OCI-LY1 (cell line): ENCODE measurements at regions not wholly inside any gene's neighbourhood (a gene's known extent, or its start where the extent isn't known, plus 50 kb on each side); places are given as distances from the start of the nearest gene placed in this dataset.

Experiments used
- H2AFZ ChIP-seq: fragments of 200-600 bp; sonication (generic), shearing (Covaris generic); 2 replicates; pipeline ENCODE4 v1.6.0; 2014; ENCODE audit warnings: antibody characterized with exemption, mild to moderate bottlenecking, low read length
- H3F3A ChIP-seq: fragments of 200-600 bp; sonication (generic), shearing (Covaris generic); 2 replicates; pipeline ENCODE4 v1.6.0; 2014; ENCODE audit warnings: mild to moderate bottlenecking, antibody characterized with exemption, low read length, moderate library complexity; ENCODE audit not compliant: insufficient read depth
- H3K27ac ChIP-seq: fragments of 200-600 bp; sonication (generic); 2 replicates; pipeline ENCODE4 v1.5.1; 2014; ENCODE audit warnings: low read length, mixed run types, mild to moderate bottlenecking, low read depth; ENCODE audit not compliant: poor library complexity, severe bottlenecking
- H3K27me3 ChIP-seq: fragments of 200-600 bp; sonication (generic); 2 replicates; pipeline ENCODE4 v1.6.0; 2014; ENCODE audit warnings: antibody characterized with exemption, mild to moderate bottlenecking, low read length, moderate library complexity; ENCODE audit not compliant: insufficient read depth
- H3K36me3 ChIP-seq: fragments of 200-600 bp; sonication (generic); 2 replicates; pipeline ENCODE4 v1.6.1; 2014; ENCODE audit warnings: mild to moderate bottlenecking, antibody characterized with exemption, low read length, moderate library complexity, mixed read lengths; ENCODE audit not compliant: insufficient read depth
- H3K4me1 ChIP-seq: fragments of 200-600 bp; sonication (generic); 2 replicates; pipeline ENCODE4 v1.5.1; 2014; ENCODE audit warnings: mild to moderate bottlenecking, low read length, moderate library complexity; ENCODE audit not compliant: insufficient read depth, severe bottlenecking
- H3K4me2 ChIP-seq: fragments of 200-600 bp; sonication (generic), shearing (Covaris generic); 2 replicates; pipeline ENCODE4 v1.6.1; 2014; ENCODE audit warnings: low read length
- H3K4me3 ChIP-seq: fragments of 200-600 bp; sonication (generic); 2 replicates; pipeline ENCODE4 v1.5.1; 2014; ENCODE audit warnings: low read length, low read depth, mild to moderate bottlenecking, mixed read lengths; ENCODE audit not compliant: poor library complexity, severe bottlenecking
- H3K79me2 ChIP-seq: fragments of 200-600 bp; shearing (Covaris generic); 2 replicates; pipeline ENCODE4 v1.6.1; 2016; ENCODE audit warnings: mixed run types, low read length, mixed read lengths; ENCODE audit not compliant: insufficient read depth
- H3K9ac ChIP-seq: fragments of 200-600 bp; sonication (generic), shearing (Covaris generic); 2 replicates; pipeline ENCODE4 v1.6.1; 2014; ENCODE audit warnings: mild to moderate bottlenecking, low read length, mixed read lengths
- H3K9me2 ChIP-seq: fragments of 200-600 bp; sonication (generic), shearing (Covaris generic); 2 replicates; pipeline ENCODE4 v1.6.1; 2014; ENCODE audit warnings: low read depth, mild to moderate bottlenecking, low read length, mixed read lengths
- H3K9me3 ChIP-seq: fragments of 200-600 bp; shearing (Covaris generic); 2 replicates; pipeline ENCODE4 v1.6.1; 2014; ENCODE audit warnings: low read length, mixed read lengths
- H4K20me1 ChIP-seq: fragments of 200-600 bp; sonication (generic), shearing (Covaris generic); 2 replicates; pipeline ENCODE4 v1.6.0; 2016; ENCODE audit warnings: mild to moderate bottlenecking, low read length; ENCODE audit not compliant: insufficient read depth
- EZH2 ChIP-seq: fragments of 200-600 bp; sonication (generic), shearing (Covaris generic); IDR thresholded peaks from 2 replicates; pipeline ENCODE4 v1.8.0; 2017; ENCODE audit warnings: borderline replicate concordance, mixed run types, mild to moderate bottlenecking, antibody characterized with exemption, low read length, moderate library complexity, mixed read lengths
- TF ChIP-seq, protein P1 (sequence below): fragments of 200-600 bp; sonication (generic), shearing (Covaris generic); IDR thresholded peaks from 2 replicates; pipeline ENCODE4 v1.5.1; 2017; ENCODE audit warnings: mild to moderate bottlenecking, antibody characterized with exemption, low read length, moderate library complexity, mixed read lengths

- no peak for TF ChIP-seq EZH2
- TF ChIP-seq, protein P1, sequence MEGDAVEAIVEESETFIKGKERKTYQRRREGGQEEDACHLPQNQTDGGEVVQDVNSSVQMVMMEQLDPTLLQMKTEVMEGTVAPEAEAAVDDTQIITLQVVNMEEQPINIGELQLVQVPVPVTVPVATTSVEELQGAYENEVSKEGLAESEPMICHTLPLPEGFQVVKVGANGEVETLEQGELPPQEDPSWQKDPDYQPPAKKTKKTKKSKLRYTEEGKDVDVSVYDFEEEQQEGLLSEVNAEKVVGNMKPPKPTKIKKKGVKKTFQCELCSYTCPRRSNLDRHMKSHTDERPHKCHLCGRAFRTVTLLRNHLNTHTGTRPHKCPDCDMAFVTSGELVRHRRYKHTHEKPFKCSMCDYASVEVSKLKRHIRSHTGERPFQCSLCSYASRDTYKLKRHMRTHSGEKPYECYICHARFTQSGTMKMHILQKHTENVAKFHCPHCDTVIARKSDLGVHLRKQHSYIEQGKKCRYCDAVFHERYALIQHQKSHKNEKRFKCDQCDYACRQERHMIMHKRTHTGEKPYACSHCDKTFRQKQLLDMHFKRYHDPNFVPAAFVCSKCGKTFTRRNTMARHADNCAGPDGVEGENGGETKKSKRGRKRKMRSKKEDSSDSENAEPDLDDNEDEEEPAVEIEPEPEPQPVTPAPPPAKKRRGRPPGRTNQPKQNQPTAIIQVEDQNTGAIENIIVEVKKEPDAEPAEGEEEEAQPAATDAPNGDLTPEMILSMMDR: no peak
- H3K9ac ChIP-seq: no peak overlapping the region
- H3K79me2 ChIP-seq: no peaks in the 10 kb centered on the region
- H3K36me3 ChIP-seq: no peaks in the 10 kb centered on the region
- no peak overlapping the region for H2AFZ ChIP-seq
- no peaks in the 10 kb centered on the region for H3F3A ChIP-seq
- no peaks in the 10 kb centered on the region for H4K20me1 ChIP-seq
- no peaks in the 10 kb centered on the region for H3K4me1 ChIP-seq
- no peak overlapping the region for H3K4me2 ChIP-seq
- no peaks in the 10 kb centered on the region for H3K9me2 ChIP-seq
- H3K27me3 ChIP-seq: no peaks in the 10 kb centered on the region
- no peaks in the 10 kb centered on the region for H3K9me3 ChIP-seq
- no peak overlapping the region for H3K27ac ChIP-seq
- H3K4me3 ChIP-seq: no peak overlapping the region
These were observed 353.2 kb downstream of the METTL4 start for GRCh38 chr18:2218101-2218500.

GRCh38 chr18:2219706-2220105 lies 351.6 kb downstream of the METTL4 start:
- H3K9ac ChIP-seq: no peak overlapping the region
- H3K4me3 ChIP-seq: no peak overlapping the region
- no peak for TF ChIP-seq EZH2
- TF ChIP-seq, protein P1: no peak
- no peaks in the 10 kb centered on the region for H3K36me3 ChIP-seq
- H2AFZ ChIP-seq: no peak overlapping the region
- no peak overlapping the region for H3K27ac ChIP-seq
- H3K79me2 ChIP-seq: no peaks in the 10 kb centered on the region
- no peaks in the 10 kb centered on the region for H3K4me1 ChIP-seq
- H3K27me3 ChIP-seq: no peaks in the 10 kb centered on the region
- no peak overlapping the region for H3K4me2 ChIP-seq
- no peaks in the 10 kb centered on the region for H3K9me2 ChIP-seq
- H3F3A ChIP-seq: no peaks in the 10 kb centered on the region
- no peaks in the 10 kb centered on the region for H3K9me3 ChIP-seq
- no peaks in the 10 kb centered on the region for H4K20me1 ChIP-seq

DNA sequence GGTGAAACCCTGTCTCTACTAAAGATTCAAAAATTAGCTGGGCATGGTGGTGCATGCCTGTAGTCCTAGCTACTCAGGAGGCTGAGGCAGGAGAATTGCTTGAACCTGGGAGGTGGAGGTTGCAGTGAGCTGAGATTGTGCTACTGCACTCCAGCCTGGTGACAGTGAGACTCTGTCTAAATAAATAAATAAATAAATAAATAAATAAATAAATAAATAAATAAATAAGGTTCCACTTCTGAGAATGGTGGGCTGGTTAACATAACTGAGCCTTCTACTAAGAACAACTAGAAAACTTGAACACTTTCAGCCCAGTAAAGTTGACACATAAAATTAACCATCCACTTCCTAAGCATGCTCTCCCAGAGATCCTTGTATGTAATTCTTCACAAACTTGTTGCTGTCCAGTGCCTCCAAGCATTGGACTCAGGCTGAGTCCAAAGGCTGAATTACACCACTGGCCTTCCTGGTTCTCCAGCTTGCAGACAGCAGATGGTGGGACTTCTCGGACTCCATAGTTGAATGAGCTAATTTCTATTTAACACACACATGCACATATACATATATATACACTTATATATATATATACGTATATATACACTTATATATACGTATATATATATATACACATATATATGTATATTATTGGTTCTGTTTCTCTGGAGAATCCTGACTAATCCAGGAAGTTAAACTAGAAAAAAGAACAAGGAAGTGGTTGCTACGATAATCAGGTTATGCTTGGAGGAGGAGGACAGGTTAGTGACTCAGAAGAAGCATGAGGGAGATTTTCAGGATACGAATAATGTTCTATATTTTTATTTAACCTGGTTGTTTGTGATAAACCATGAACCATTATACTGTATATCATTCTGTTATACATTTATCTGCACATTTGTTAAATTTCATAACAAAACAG lies 348.8 kb downstream of the METTL4 start:
- H3K4me2 ChIP-seq: no peak overlapping the region
- no peaks in the 10 kb centered on the region for H3F3A ChIP-seq
- H3K9me2 ChIP-seq: no peaks in the 10 kb centered on the region
- H3K4me1 ChIP-seq: no peaks in the 10 kb centered on the region
- no peak overlapping the region for H3K4me3 ChIP-seq
- H3K9me3 ChIP-seq: no peaks in the 10 kb centered on the region
- no peaks in the 10 kb centered on the region for H3K36me3 ChIP-seq
- TF ChIP-seq, protein P1: no peak
- no peak for TF ChIP-seq EZH2
- no peak overlapping the region for H2AFZ ChIP-seq
- H3K79me2 ChIP-seq: no peaks in the 10 kb centered on the region
- no peaks in the 10 kb centered on the region for H3K27me3 ChIP-seq
- no peaks in the 10 kb centered on the region for H4K20me1 ChIP-seq
- H3K27ac ChIP-seq: no peak overlapping the region
- no peak overlapping the region for H3K9ac ChIP-seq
